ENCODE measurements at regions not wholly inside any gene's neighbourhood (a gene's known extent, or its start where the extent isn't known, plus 50 kb on each side); places are given as distances from the start of the nearest gene placed in this dataset.
"Not testable (repeated sequence)": the region's sequence is repeated elsewhere in the genome, so short reads cannot be mapped to it uniquely, and the experiment has no call there.

DNA sequence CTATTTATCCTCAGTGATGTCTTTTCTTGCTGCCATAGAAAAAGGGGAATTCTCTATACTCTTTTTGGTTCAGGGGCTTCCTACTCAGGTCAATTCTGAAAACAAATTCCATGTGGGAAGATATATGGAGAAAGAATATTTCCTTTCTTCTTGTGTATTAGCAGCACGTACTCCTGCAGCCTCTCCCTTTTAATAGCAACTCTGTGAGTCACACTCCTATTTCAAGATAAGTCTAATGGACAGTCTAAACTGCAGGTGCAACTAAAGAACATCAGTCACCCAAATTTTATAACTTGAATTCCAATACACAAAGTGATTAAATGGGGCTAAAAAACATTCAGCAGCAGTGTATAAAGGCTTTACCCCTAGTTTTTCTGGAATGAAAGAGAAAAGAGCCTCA is 942.2 kb downstream of the CNTNAP5 start:
- no peak for DNase-seq

DNA sequence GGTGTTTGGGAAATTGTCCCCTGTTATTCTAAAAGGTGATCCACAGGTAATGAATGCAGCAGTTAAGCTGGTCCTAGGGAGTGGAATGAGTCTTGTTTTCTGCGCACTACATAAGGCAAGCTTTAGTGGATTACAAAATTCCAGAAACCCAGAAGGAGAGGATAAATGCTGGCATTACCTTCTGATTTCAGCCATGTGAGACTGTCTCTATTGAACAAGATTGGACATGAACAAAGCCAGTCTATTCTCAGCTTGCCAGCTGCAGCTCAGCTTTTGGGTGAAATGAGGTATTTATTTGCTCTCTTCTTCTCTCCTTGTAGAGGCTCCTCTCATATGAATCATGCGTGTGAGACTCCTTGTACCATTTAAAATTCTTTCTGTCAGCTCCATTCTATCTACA is 944.9 kb downstream of the CNTNAP5 start:
- DNase-seq = no peak

GRCh38 chr2:124973396-124973795 is 948.3 kb downstream of the CNTNAP5 start:
- no peak for DNase-seq

- no peak for DNase-seq
Observed at GRCh38 chr2:124975224-124975623, 950.1 kb downstream of the CNTNAP5 start.

DNA sequence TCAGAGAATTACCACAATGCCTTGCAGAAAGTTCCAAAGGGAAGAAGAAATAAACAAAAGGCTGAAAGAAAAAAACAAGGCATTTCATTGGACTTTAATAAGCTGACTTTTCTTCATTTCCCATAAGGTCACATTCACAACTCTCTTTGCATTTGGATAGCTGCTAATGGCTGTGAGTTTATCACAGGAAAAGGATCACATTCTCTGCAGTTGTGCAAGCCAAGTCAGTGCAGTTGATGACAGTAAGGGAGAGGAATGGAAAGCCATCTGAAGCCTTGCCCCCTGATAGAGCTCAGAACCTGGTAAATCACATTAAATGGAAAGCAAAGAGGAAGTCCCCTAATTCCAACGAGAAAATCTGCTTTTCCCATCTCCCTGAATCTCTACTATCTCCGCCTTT is 950.6 kb downstream of the CNTNAP5 start:
- no peak for DNase-seq

DNA sequence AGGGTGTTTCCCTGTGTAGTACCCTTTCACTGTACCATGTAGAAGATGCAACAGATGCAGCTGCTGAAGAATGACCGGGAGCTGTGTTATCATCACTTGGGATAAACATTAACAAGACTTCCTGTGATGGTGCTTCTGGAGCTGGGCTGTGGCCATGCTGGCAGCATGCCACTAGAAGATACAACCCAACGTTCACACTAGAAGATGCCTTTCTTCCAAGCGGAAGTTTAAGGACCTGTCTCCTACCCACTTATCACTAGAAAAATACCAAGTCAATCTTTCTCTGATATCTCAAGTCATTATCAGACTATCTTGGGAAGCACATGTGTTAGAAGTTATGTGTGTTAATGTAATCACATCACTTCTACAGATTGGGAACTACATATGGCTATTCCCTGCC is 953.5 kb downstream of the CNTNAP5 start:
- no peak for DNase-seq

- DNase-seq = no peak
Observed at GRCh38 chr2:124983595-124983994, 958.5 kb downstream of the CNTNAP5 start.

DNA sequence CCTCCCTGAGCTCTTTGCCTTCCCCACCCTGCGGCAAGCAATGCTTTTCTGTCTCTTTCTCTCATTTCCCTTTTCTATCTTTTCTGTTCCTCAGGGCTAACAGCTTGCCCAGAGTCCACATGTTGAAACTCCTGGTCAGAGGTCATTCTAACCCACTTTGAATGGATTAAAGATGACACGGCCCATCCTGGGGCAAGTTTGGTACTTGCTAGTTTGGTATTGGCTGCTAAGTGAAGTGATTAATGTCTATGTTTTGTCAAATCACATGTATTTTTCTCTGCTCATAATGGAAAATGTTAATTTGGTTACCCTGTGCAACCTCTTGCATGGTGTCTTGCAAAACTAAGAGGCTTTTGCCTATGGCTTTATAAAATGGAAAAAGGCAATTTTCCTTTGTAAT is 960.2 kb downstream of the CNTNAP5 start:
- no peak for DNase-seq

- no peak for DNase-seq
Observed at GRCh38 chr2:124986136-124986535, 961.0 kb downstream of the CNTNAP5 start.

DNA sequence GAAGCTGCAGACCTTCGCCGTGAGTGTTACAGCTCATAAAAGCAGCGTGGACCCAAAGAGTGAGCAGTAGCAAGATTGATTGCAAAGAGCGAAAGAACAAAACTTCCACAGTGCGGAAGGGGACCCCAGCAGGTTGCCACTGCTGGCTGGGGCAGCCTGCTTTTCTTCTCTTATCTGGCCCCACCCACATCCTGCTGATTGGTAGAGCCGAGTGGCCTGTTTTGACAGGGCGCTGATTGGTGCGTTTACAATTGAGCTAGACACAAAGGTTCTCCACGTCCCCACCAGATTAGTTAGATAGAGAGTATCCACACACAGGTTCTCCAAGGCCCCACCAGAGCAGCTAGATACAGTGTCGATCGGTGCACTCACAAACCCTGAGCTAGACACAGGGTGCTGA is 961.8 kb downstream of the CNTNAP5 start:
- not testable (repeated sequence) for DNase-seq

- DNase-seq = not testable (repeated sequence)
Observed at GRCh38 chr2:124987436-124987835, 962.3 kb downstream of the CNTNAP5 start.

GRCh38 chr2:124988111-124988510 is 963.0 kb downstream of the CNTNAP5 start:
- DNase-seq = no peak

DNA sequence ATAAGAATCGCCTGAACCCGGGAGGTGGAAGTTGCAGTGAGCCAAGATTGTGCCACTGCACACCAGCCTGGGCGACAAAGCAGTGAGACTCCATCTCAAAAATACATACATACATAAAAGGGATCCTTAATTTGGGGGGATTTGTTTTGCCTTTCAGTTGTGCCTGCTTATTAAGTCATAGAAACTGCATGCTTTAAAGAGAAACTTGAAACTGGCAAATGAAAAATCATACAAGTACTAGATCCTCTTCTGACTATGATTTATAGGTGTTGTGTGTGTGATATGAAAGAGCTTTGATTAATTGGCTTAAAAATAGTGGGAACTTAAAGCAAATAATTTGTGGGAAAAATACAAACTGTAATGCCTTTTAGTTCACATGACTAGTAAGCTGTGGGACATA is 963.7 kb downstream of the CNTNAP5 start:
- DNase-seq = no peak

- no peak for DNase-seq
Observed at GRCh38 chr2:124993809-124994208, 968.7 kb downstream of the CNTNAP5 start.

GRCh38 chr2:124995185-124995912 is 970.3 kb downstream of the CNTNAP5 start:
- no peak for DNase-seq

GRCh38 chr2:124996406-124996805 is 971.3 kb downstream of the CNTNAP5 start:
- no peak for DNase-seq

DNA sequence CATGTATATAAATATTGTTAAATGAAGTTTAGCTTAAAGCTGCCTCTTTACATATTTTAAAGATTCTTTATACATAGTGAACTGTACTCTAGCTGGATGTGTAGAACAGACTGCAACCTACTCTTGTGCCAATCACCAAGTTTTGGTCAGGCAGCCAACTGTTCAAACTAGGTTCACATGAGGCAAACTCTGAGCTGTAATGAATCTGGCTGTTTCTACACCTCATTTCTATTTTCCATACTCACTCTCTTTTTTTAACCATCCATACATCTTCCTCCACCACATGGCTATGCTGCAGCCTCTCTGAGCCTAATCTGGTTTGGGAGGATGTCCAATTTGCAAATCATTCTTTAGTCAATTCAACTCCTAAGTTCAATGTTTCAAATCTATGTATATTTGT is 974.8 kb downstream of the CNTNAP5 start:
- no peak for DNase-seq

DNA sequence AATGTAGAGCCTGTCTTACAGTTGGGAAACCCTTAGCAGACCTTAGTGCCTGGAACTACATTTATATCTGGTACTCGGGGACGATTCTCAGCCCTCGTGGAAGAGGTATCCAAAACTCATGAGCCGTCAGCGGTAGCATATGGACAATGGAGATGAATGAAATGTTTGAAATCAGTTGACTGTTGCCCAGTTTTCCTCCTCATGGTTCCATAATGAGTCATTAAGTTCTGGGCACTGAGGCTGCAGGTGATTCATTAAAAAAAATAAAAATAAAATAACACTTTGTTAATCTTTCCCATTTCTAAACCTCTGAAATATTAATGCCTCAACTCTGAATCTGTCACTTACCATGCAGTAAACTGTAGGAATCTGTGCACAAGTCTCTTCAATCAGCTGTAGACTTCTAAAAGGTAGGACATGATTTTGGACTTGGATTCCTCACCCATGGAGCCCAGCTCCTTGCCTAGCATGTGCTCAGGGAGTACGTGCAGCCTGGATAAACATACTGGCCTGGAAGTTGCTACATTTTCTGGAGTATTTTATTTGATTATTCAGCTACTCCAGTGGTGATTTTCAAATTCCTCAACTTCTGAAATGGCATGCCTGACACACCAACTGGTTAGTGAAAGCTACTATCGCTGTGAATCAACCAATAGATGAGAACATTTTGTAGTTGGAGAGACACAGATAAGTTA is 979.2 kb downstream of the CNTNAP5 start:
- no peak for DNase-seq

- no peak for DNase-seq
Observed at GRCh38 chr2:125006676-125007075, 981.6 kb downstream of the CNTNAP5 start.

DNA sequence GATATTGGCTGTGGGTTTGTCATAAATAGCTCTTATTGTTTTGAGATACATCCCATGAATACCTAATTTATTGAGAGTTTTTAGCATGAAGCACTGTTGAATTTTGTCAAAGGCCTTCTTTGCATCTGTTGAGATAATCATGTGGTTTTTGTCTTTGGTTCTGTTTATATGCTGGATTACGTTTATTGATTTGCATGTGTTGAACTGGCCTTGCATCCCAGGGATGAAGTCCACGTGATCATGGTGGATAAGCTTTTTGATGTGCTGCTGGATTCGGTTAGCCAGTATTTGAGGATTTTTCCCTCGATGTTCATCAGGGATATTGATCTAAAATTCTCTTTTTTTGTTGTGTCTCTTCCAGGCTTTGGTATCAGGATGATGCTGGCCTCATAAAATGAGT is 1003.6 kb downstream of the CNTNAP5 start:
- not testable (repeated sequence) for DNase-seq

DNA sequence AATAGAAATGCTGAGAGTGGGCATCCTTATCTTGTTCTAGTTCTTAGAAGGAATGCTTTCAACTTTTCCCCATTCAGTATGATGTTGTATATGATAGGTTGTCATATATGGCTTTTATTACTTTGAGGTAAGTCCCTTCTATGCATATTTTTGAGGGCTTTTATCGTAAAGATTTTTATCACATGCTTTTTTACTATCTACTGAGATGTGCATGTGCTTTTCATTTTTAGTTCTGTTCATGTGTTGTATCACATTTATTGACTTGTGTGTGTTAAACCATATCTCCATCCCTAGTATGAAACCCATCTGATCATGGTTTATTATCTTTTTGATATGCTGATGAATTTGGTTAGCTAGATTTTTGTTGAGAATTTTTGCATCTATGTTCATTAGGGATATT is 1008.8 kb downstream of the CNTNAP5 start:
- no peak for DNase-seq

DNA sequence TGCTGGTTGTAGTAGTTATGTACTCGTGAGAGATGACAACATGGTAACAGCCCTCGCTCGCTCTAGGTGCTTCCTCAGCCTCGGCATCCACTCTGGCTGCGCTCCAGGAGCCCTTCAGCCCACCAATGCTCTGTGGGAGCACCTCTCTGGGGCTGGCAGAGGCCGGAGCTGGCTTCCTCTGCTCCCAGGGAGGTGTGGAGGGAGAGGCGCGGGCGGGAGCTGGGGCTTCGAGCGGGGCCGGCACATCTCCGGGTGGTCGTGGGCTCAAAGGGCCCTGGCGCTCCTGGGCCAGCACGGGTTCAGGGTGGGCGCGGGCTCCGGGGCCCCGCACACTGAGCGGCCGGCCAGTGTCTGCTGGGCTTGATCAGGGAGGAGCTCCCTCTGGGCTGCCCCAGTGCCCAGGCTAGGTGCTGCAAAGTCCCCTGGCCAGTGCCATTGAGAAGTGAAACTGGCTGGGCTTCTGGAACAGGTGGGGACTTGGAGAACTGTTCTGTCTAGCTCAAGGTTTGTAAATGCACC is 1012.1 kb downstream of the CNTNAP5 start:
- no peak for DNase-seq

DNA sequence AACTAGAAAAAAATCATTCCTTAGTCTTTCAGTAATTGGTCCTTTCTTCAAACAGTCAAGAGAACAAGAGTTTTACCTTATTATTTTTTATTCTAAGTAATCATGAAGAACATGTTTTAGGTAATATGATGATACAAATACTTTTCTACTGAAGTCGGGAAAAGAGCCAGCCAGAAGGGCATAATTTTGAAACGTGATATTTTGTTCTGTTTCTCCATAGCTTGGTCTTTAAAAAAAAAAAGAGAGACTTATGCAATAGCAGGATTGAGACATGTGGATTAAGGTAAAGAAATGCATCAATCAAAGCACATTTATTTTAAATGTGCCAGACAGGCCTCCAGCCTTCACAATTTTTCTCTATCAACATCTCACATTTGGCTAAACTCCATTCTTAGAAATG is 1016.8 kb downstream of the CNTNAP5 start:
- DNase-seq = no peak

- DNase-seq = no peak
Observed at GRCh38 chr2:125042727-125043126, 1017.6 kb downstream of the CNTNAP5 start.

All from inflammatory macrophage treated with lipopolysaccharide for 1 hour (primary cell).